ENCODE measurements at regions not wholly inside any gene's neighbourhood (a gene's known extent, or its start where the extent isn't known, plus 50 kb on each side); places are given as distances from the start of the nearest gene placed in this dataset.
A peak's percentile ranks its signal among the peaks of the same experiment; 100 is the strongest.
"Not testable (repeated sequence)": the region's sequence is repeated elsewhere in the genome, so short reads cannot be mapped to it uniquely, and the experiment has no call there.

- ATAC-seq = no peak
These were observed 132.5 kb downstream of the HHIPL2 start for GRCh38 chr1:222415441-222415840.

GRCh38 chr1:222413991-222414549 is 133.8 kb downstream of the HHIPL2 start:
- ATAC-seq = no peak

- ATAC-seq = no peak
These were observed 134.5 kb downstream of the HHIPL2 start for GRCh38 chr1:222413436-222413835.

- ATAC-seq = peak; percentile 49 to 67
These were observed 143.2 kb downstream of the HHIPL2 start for GRCh38 chr1:222404710-222405109.

GRCh38 chr1:222399197-222399596 is 148.7 kb downstream of the HHIPL2 start:
- no peak for ATAC-seq

GRCh38 chr1:222394224-222394623 is 153.7 kb downstream of the HHIPL2 start:
- ATAC-seq = no peak

- ATAC-seq = no peak
These were observed 155.3 kb downstream of the HHIPL2 start for GRCh38 chr1:222392556-222392955.

- ATAC-seq = no peak
These were observed 157.7 kb downstream of the HHIPL2 start for GRCh38 chr1:222390181-222390580.

- no peak for ATAC-seq
These were observed 160.7 kb downstream of the HHIPL2 start for GRCh38 chr1:222387007-222387814.

GRCh38 chr1:222385955-222386354 is 161.9 kb downstream of the HHIPL2 start:
- ATAC-seq = no peak

GRCh38 chr1:222385262-222385661 is 162.6 kb downstream of the HHIPL2 start:
- ATAC-seq = no peak

GRCh38 chr1:222384531-222384930 is 163.4 kb downstream of the HHIPL2 start:
- ATAC-seq = no peak

GRCh38 chr1:222382171-222382570 is 165.7 kb downstream of the HHIPL2 start:
- ATAC-seq = no peak

- no peak for ATAC-seq
These were observed 170.3 kb downstream of the HHIPL2 start for GRCh38 chr1:222377428-222378088.

GRCh38 chr1:222376791-222377190 is 171.1 kb downstream of the HHIPL2 start:
- ATAC-seq = not testable (repeated sequence)

GRCh38 chr1:222375701-222376100 is 172.2 kb downstream of the HHIPL2 start:
- no peak for ATAC-seq

- no peak for ATAC-seq
These were observed 173.9 kb downstream of the HHIPL2 start for GRCh38 chr1:222373831-222374602.

- no peak for ATAC-seq
These were observed 174.7 kb downstream of the HHIPL2 start for GRCh38 chr1:222373216-222373615.

GRCh38 chr1:222372221-222372620 is 175.7 kb downstream of the HHIPL2 start:
- ATAC-seq = no peak

GRCh38 chr1:222370913-222371675 is 176.8 kb downstream of the HHIPL2 start:
- no peak for ATAC-seq

GRCh38 chr1:222370081-222370912 is 177.6 kb downstream of the HHIPL2 start:
- ATAC-seq = no peak
